SU-DHL-6 (cell line): ENCODE measurements at regions not wholly inside any gene's neighbourhood (a gene's known extent, or its start where the extent isn't known, plus 50 kb on each side); places are given as distances from the start of the nearest gene placed in this dataset.

Experiments
- H2AFZ ChIP-seq: fragments of 200-600 bp; sonication (generic); 2 replicates; pipeline ENCODE4 v1.6.1; 2014; ENCODE audit warnings: low read depth, mild to moderate bottlenecking, moderate library complexity, mixed read lengths, antibody characterized with exemption, low read length; ENCODE audit not compliant: severe bottlenecking
- H3F3A ChIP-seq: fragments of 200-600 bp; shearing (Covaris generic); 2 replicates; pipeline ENCODE4 v1.6.0; 2016; ENCODE audit warnings: antibody characterized with exemption, mild to moderate bottlenecking; ENCODE audit not compliant: insufficient read depth
- H3K27ac ChIP-seq: fragments of 200-600 bp; sonication (generic); 2 replicates; pipeline ENCODE4 v1.5.1; 2016; ENCODE audit warnings: low read depth, mild to moderate bottlenecking, low read length, moderate library complexity, mixed read lengths
- H3K27me3 ChIP-seq: fragments of 200-600 bp; sonication (generic), shearing (Covaris generic); 2 replicates; pipeline ENCODE4 v1.6.0; 2014; ENCODE audit warnings: mild to moderate bottlenecking, low read length
- H3K36me3 ChIP-seq: fragments of 200-600 bp; sonication (generic); 2 replicates; pipeline ENCODE4 v1.6.1; 2014; ENCODE audit warnings: mild to moderate bottlenecking, low read length, mixed read lengths
- H3K4me2 ChIP-seq: fragments of 300-600, 200-600 bp; shearing (Covaris generic), sonication (generic); 2 replicates; pipeline ENCODE4 v1.6.0; 2014; ENCODE audit warnings: low read length, low read depth, mild to moderate bottlenecking; ENCODE audit not compliant: poor library complexity, severe bottlenecking
- H3K4me3 ChIP-seq: fragments of 200-600 bp; sonication (generic); 2 replicates; pipeline ENCODE4 v1.5.1; 2014; ENCODE audit warnings: antibody characterized with exemption, low read length, mild to moderate bottlenecking, mixed read lengths; ENCODE audit not compliant: insufficient read depth, poor library complexity, severe bottlenecking
- H3K79me2 ChIP-seq: fragments of 200-600 bp; sonication (generic); 2 replicates; pipeline ENCODE4 v1.6.1; 2014; ENCODE audit warnings: mild to moderate bottlenecking, low read length, moderate library complexity; ENCODE audit not compliant: insufficient read depth
- H3K9ac ChIP-seq: fragments of 200-600 bp; sonication (generic); 2 replicates; pipeline ENCODE4 v1.7.0; 2014; ENCODE audit warnings: mild to moderate bottlenecking, low read length
- H3K9me2 ChIP-seq: fragments of 200-600 bp; sonication (generic); replicated peaks from 2 replicates; pipeline ENCODE4 v1.6.1; 2014; ENCODE audit warnings: low read length; ENCODE audit not compliant: insufficient read depth
- H3K9me3 ChIP-seq: fragments of 200-600 bp; sonication (generic); 2 replicates; pipeline ENCODE4 v1.6.1; 2014; ENCODE audit warnings: low read length, mixed read lengths; ENCODE audit not compliant: insufficient read depth
- H4K20me1 ChIP-seq: fragments of 200-600 bp; sonication (generic); 2 replicates; pipeline ENCODE4 v1.6.1; 2014; ENCODE audit warnings: low read depth, mild to moderate bottlenecking, antibody characterized with exemption, low read length, moderate library complexity, mixed read lengths
- EZH2phosphoT487 ChIP-seq: fragments of 200-600 bp; sonication (generic), shearing (Covaris generic); conservative IDR thresholded peaks from 2 replicates; pipeline ENCODE4 v1.6.1; 2018; ENCODE audit warnings: mild to moderate bottlenecking, antibody characterized with exemption, low read length, moderate library complexity, mixed read lengths
- TF ChIP-seq, protein P1 (sequence below): fragments of 200-600 bp; sonication (generic); IDR thresholded peaks from one replicate; pipeline ENCODE4 v1.5.1; 2017; ENCODE audit warnings: antibody characterized with exemption, mild to moderate bottlenecking, low read length, moderate library complexity; ENCODE audit not compliant: insufficient read depth, poor library complexity, severe bottlenecking

DNA sequence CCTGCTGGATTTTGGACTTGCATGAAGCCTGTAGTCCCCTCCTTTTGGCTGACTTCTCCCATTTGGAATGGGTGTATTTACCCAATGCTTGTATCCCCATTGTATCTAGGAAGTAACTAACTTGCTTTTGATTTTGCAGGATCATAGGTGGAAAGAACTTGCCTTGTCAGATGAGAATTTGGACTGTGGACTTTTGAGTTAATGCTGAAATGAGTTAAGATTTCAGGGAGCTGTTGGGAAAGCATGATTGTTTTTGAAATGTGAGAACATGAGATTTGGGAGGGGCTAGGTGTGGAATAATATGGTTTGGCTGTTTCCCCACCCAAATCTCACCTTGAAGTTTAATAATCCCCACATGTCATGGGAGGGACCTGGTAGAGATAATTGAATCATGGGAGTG is 189.6 kb upstream of the CDKN2B start:
- peaks cover 10% of the 10 kb centered on the region; the same call in 1 of the 2 replicates for H3K9me3 ChIP-seq
- no peak overlapping the region for H3K4me2 ChIP-seq
- no peak overlapping the region for H3K4me3 ChIP-seq
- H3K27ac ChIP-seq, result no peak overlapping the region
- no peaks in the 10 kb centered on the region for H3K9me2 ChIP-seq
- TF ChIP-seq EZH2phosphoT487, result no peak
- TF ChIP-seq, protein P1, sequence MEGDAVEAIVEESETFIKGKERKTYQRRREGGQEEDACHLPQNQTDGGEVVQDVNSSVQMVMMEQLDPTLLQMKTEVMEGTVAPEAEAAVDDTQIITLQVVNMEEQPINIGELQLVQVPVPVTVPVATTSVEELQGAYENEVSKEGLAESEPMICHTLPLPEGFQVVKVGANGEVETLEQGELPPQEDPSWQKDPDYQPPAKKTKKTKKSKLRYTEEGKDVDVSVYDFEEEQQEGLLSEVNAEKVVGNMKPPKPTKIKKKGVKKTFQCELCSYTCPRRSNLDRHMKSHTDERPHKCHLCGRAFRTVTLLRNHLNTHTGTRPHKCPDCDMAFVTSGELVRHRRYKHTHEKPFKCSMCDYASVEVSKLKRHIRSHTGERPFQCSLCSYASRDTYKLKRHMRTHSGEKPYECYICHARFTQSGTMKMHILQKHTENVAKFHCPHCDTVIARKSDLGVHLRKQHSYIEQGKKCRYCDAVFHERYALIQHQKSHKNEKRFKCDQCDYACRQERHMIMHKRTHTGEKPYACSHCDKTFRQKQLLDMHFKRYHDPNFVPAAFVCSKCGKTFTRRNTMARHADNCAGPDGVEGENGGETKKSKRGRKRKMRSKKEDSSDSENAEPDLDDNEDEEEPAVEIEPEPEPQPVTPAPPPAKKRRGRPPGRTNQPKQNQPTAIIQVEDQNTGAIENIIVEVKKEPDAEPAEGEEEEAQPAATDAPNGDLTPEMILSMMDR, result no peak
- no peaks in the 10 kb centered on the region for H4K20me1 ChIP-seq
- no peaks in the 10 kb centered on the region for H3F3A ChIP-seq
- no peaks in the 10 kb centered on the region for H3K27me3 ChIP-seq
- no peaks in the 10 kb centered on the region for H3K79me2 ChIP-seq
- no peak overlapping the region for H3K9ac ChIP-seq
- H2AFZ ChIP-seq, result no peak overlapping the region
- no peaks in the 10 kb centered on the region for H3K36me3 ChIP-seq

DNA sequence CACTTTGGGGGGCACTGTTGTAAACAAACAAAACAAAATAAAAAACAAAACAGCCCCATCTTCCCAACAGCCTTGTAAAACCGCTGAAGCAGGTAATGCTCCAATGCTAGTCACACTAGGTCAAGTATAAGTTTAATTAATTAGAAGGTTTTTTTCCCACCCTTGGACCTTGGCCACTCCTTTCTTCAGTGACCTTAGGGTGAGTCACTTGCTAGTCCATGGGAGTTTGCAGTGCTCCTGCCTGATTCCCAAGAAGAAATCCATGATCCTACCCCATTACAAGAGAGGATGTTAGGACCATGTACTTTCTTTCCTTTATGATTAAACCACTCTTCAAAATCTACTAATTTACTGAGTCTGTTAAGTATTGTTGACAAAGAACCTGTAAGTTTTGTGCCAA is 192.2 kb upstream of the CDKN2B start:
- Histone ChIP-seq H3K9ac (no peak overlapping the region), H3K36me3 (no peaks in the 10 kb centered on the region), H3K79me2 (no peaks in the 10 kb centered on the region), H3K4me2 (no peak overlapping the region), H3K27ac (no peak overlapping the region), H4K20me1 (no peaks in the 10 kb centered on the region), H2AFZ (no peak overlapping the region), H3F3A (no peaks in the 10 kb centered on the region), H3K9me2 (no peaks in the 10 kb centered on the region), H3K4me3 (no peak overlapping the region), H3K27me3 (no peaks in the 10 kb centered on the region), H3K9me3 (peaks cover 10% of the 10 kb centered on the region; the same call in 1 of the 2 replicates)
- TF ChIP-seq, protein P1, result no peak
- TF ChIP-seq EZH2phosphoT487, result no peak

DNA sequence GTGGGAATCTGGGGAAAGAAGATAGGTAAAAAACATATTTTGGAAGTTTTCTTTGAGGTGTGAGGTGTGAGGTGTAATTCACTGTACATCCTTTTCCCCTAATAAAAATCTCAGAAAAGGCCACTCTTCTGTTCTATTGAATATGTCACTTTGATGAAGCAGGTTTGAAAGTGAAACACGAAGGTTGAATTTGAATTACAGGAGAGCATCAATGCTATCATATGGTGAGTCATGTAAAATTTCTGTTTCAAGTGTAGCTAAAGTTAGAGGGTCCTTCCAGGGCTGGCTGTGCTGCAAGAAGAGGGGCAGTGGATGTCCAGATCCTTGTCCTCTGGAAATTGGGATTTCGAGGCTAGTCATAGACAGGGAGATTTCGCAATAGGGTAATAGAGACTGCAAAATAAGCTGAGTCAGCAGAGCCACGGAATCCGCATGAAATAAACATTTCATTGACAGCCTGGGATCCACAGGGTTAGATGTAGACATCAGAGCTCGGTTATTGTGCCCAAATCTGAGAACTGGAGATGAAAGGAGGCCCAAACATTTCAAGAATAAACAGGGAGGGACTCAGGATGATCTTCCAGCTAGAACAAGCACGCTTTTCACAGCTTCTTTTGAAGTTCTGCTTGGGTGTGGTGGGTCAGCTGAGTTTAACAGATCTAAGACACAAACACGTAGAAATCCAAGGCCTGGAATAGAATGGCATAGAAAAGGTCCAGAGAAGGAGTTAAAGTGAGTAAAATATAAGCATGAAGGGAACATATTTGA is 194.4 kb upstream of the CDKN2B start:
- Histone ChIP-seq H3K4me3 (no peak overlapping the region), H3K27me3 (no peaks in the 10 kb centered on the region), H3K4me2 (no peak overlapping the region), H3K9ac (no peak overlapping the region), H3K27ac (no peak overlapping the region), H3K79me2 (no peaks in the 10 kb centered on the region), H3K9me3 (no peaks in the 10 kb centered on the region; the same call in 1 of the 2 replicates), H3K9me2 (no peaks in the 10 kb centered on the region), H4K20me1 (no peaks in the 10 kb centered on the region), H3F3A (no peaks in the 10 kb centered on the region), H2AFZ (no peak overlapping the region), H3K36me3 (no peaks in the 10 kb centered on the region)
- TF ChIP-seq, protein P1, result no peak
- no peak for TF ChIP-seq EZH2phosphoT487
